ENCODE measurements at regions not wholly inside any gene's neighbourhood (a gene's known extent, or its start where the extent isn't known, plus 50 kb on each side); places are given as distances from the start of the nearest gene placed in this dataset.

DNA sequence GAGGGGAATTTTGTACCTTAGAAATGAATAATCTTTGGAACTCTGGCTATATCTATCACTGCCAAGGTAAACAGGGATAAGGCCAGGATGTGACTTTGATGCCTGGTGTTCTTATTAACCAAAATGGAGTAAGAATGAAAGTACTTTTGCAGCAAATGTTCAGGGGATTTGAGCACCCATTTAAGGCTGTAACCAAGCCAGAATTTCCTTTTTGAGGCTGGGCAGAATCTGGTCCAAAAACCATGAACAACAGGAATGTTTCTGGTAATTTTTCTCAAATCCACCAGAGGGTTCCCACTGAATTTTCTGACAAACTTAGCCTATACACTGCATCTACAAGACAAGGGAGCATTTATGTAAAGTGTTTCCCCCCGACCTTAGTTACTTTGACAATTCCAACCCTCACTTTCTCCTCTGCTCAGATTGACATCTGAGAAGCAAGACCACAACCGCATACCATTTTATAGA lies 120.6 kb downstream of the BAMBI start:
- Histone ChIP-seq H3K36me3 (no peaks in the 10 kb centered on the region), H3K27ac (no peak overlapping the region), H3K4me3 (ENCODE audit: low read depth, low read length) (no peak overlapping the region), H3K9me3 (ENCODE audit: severe bottlenecking) (no peaks in the 10 kb centered on the region), H3K27me3 (ENCODE audit: insufficient read depth, low read depth, severe bottlenecking) (no peaks in the 10 kb centered on the region)
- no peak for DNase-seq
- no peak for TF ChIP-seq CTCF (IDR thresholded peaks at IDR 0.05; ENCODE audit: low read depth, low read length)

GRCh38 chr10:28798428-28798955 lies 121.2 kb downstream of the BAMBI start:
- Histone ChIP-seq H3K9me3 (ENCODE audit: severe bottlenecking) (no peaks in the 10 kb centered on the region), H3K27ac (no peak overlapping the region), H3K27me3 (ENCODE audit: insufficient read depth, low read depth, severe bottlenecking) (no peaks in the 10 kb centered on the region), H3K4me3 (ENCODE audit: low read depth, low read length) (no peak overlapping the region), H3K36me3 (no peaks in the 10 kb centered on the region)
- no peak for TF ChIP-seq CTCF (IDR thresholded peaks at IDR 0.05; ENCODE audit: low read depth, low read length)
- DNase-seq, result no peak

DNA sequence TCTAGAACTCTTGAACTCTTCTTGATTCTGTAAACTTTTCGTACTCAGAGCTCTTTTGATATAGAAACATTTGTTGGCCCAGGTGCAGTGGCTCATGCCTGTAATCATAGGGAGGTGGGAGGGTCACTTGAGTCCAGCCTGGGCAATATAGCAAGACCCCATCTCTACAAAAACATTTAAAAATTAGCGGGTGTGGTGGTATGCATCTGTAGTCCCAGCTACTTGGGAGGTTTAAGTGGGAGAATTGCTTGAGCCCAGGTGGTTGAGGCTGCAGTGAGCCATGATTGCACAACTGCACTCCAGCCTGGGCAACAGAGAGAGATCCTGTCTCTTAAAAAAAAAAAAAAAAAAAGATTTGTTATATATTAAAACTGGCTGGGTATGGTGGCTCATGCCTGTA lies 121.6 kb downstream of the BAMBI start:
- Histone ChIP-seq H3K36me3 (no peaks in the 10 kb centered on the region), H3K27ac (no peak overlapping the region), H3K4me3 (ENCODE audit: low read depth, low read length) (no peak overlapping the region), H3K9me3 (ENCODE audit: severe bottlenecking) (no peaks in the 10 kb centered on the region), H3K27me3 (ENCODE audit: insufficient read depth, low read depth, severe bottlenecking) (no peaks in the 10 kb centered on the region)
- TF ChIP-seq CTCF (IDR thresholded peaks at IDR 0.05; ENCODE audit: low read depth, low read length), result no peak
- DNase-seq, result no peak

DNA sequence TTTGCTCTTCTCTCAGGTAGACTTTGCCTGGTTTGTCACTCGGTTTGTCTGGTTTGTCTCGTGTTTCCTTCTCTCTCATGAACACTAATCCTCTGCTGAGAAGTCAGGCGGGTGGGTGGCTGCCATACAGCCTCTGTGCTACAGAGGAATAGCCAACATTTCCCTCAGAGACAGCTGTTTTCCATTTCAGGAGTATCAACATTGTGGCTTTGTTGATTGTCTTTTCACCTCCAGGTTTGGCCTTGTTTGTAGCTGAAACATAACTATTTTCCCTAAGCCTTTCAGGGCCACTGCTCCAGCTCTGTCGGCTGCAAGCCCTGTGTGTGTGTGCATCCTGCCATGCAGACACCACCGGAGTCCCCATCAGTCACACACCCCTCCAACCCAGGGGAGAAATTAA lies 122.8 kb downstream of the BAMBI start:
- Histone ChIP-seq H3K27ac (no peak overlapping the region), H3K27me3 (ENCODE audit: insufficient read depth, low read depth, severe bottlenecking) (no peaks in the 10 kb centered on the region), H3K4me3 (ENCODE audit: low read depth, low read length) (no peak overlapping the region), H3K9me3 (ENCODE audit: severe bottlenecking) (no peaks in the 10 kb centered on the region), H3K36me3 (no peaks in the 10 kb centered on the region)
- no peak for DNase-seq
- TF ChIP-seq CTCF (IDR thresholded peaks at IDR 0.05; ENCODE audit: low read depth, low read length), result no peak

DNA sequence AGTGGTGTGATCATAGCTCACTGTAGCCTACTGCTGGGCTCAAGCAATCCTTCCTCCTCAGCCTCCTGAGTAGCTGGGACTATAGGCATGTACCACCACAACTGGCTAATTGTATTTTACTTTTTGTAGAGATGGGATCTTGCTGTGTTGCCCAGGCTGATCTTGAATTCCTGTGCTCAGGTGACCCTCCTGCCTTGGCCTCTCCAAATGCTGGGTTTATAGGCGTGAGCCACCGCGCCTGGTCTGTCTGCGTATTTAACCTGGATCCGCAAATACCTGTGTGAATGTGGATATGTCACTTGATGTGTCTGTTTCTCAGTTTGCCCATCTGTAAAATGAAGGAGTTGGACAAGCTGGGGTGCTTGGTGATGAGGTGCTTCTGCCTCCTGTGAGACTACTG lies 123.9 kb downstream of the BAMBI start:
- H3K27ac ChIP-seq, result no peak overlapping the region
- H3K27me3 ChIP-seq (ENCODE audit: insufficient read depth, low read depth, severe bottlenecking), result no peaks in the 10 kb centered on the region
- H3K36me3 ChIP-seq, result no peaks in the 10 kb centered on the region
- no peak overlapping the region for H3K4me3 ChIP-seq (ENCODE audit: low read depth, low read length)
- no peak for TF ChIP-seq CTCF (IDR thresholded peaks at IDR 0.05; ENCODE audit: low read depth, low read length)
- DNase-seq, result no peak
- H3K9me3 ChIP-seq (ENCODE audit: severe bottlenecking), result no peaks in the 10 kb centered on the region

DNA sequence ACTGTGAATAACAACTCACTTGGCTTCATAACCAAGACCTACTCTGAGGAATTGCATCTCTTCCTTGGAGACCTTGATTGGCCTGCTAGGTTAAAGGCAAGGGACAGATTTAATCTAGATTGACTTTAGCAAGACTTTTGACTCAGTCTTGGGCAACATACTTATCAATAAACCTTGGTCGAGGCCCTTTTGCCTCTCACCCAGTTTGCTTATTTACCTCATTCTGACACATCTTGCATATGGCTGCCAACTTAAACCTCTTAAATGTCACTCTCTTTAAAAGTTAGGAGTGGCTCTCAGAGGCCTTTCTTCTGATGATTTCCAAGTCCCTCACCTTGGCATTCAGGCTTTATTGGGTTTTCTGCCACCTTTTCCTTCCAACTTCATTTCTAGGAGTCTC lies 124.5 kb downstream of the BAMBI start:
- Histone ChIP-seq H3K27ac (no peak overlapping the region), H3K4me3 (ENCODE audit: low read depth, low read length) (no peak overlapping the region), H3K9me3 (ENCODE audit: severe bottlenecking) (no peaks in the 10 kb centered on the region), H3K36me3 (no peaks in the 10 kb centered on the region), H3K27me3 (ENCODE audit: insufficient read depth, low read depth, severe bottlenecking) (no peaks in the 10 kb centered on the region)
- no peak for DNase-seq
- no peak for TF ChIP-seq CTCF (IDR thresholded peaks at IDR 0.05; ENCODE audit: low read depth, low read length)

All from WERI-Rb-1 (cell line).